RWPE1 (cell line): ENCODE measurements at regions not wholly inside any gene's neighbourhood (a gene's known extent, or its start where the extent isn't known, plus 50 kb on each side); places are given as distances from the start of the nearest gene placed in this dataset.
"Not testable (repeated sequence)": the region's sequence is repeated elsewhere in the genome, so short reads cannot be mapped to it uniquely, and the experiment has no call there.

Source experiments
- CTCF ChIA-PET: fragments of 350-600 bp; sonication (Branson Sonifier 250); formaldehyde crosslinking; extraction: SDS; loops from one replicate; lab custom pipeline; 2021; lab: Yijun Ruan, JAX
- POLR2A ChIA-PET: fragments of 400-600 bp; formaldehyde crosslinking; extraction: SDS; loops from one replicate; lab custom pipeline; 2020; ENCODE audit warnings: antibody characterized with exemption; ENCODE audit not compliant: low non-redundant PET; lab: Yijun Ruan, JAX
- DNase-seq: peaks from one replicate; pipeline ENCODE4 v3.0.0; 2012; ENCODE audit warnings: low spot score
- H3K27ac ChIP-seq: fragments of 450-650 bp; 2 replicates; pipeline ENCODE4 v1.5.1; 2017
- TF ChIP-seq, protein P1 (sequence below): fragments of 450-650 bp; conservative IDR thresholded peaks from 2 replicates; pipeline ENCODE4 v1.5.1; 2017; ENCODE audit warnings: low read depth, mild to moderate bottlenecking

GRCh38 chr4:79723507-79723906 is 315.5 kb upstream of the GK2 start:
- ChIA-PET CTCF (no interaction called here), POLR2A (no interaction called here)
- H3K27ac ChIP-seq = no peak overlapping the region
- no peak for DNase-seq
- TF ChIP-seq, protein P1, sequence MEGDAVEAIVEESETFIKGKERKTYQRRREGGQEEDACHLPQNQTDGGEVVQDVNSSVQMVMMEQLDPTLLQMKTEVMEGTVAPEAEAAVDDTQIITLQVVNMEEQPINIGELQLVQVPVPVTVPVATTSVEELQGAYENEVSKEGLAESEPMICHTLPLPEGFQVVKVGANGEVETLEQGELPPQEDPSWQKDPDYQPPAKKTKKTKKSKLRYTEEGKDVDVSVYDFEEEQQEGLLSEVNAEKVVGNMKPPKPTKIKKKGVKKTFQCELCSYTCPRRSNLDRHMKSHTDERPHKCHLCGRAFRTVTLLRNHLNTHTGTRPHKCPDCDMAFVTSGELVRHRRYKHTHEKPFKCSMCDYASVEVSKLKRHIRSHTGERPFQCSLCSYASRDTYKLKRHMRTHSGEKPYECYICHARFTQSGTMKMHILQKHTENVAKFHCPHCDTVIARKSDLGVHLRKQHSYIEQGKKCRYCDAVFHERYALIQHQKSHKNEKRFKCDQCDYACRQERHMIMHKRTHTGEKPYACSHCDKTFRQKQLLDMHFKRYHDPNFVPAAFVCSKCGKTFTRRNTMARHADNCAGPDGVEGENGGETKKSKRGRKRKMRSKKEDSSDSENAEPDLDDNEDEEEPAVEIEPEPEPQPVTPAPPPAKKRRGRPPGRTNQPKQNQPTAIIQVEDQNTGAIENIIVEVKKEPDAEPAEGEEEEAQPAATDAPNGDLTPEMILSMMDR = no peak

DNA sequence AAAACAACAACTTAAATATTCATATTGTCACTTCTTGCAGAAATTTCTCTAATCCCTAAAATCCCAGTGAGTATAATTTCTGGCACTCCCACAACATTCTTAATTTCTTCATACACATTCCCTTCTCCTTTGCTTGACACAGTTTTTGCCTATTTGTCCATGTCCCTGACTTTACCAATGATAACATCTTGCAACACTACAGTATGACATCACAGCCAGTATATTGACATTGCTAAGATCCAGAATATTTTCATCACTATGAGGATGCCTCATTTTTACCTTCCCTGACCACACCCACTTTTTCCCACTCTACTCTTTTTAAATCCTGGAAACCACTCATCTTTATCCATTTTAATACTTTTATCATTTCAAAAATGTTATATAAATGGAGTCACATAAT is 292.3 kb upstream of the GK2 start:
- no peak overlapping the region for H3K27ac ChIP-seq
- TF ChIP-seq, protein P1 = no peak
- ChIA-PET CTCF (no interaction called here), POLR2A (no interaction called here)
- DNase-seq = no peak

GRCh38 chr4:79697444-79697843 is 289.4 kb upstream of the GK2 start:
- H3K27ac ChIP-seq = no peak overlapping the region
- TF ChIP-seq, protein P1 = no peak
- ChIA-PET POLR2A (no interaction called here), CTCF (no interaction called here)
- no peak for DNase-seq

DNA sequence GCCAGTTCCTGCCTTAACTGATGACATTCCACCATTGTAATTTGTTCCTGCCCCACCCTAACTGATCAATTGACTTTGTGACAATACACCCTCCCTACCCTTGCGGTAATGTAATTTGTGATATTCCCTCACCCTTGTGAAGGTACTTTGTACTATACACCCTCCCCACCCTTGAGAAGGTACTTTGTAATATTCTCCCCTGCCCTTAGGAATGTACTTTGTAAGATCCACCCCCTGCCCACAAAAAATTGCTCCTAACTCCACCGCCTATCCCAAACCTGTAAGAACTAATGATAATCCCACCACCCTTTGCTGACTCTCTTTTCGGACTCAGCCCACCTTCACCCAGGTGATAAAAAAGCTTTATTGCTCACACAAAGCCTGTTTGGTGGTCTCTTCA is 288.5 kb upstream of the GK2 start:
- CTCF ChIA-PET, H3K27ac ChIP-seq, POLR2A ChIA-PET, DNase-seq: not testable (repeated sequence)

- CTCF ChIA-PET = interaction anchor here (0.5 kb wide), 1 partner anchor 79 kb away, joined by 3 read pairs; no protein-coding TSS in a partner anchor
These were observed 287.8 kb upstream of the GK2 start for GRCh38 chr4:79695848-79696247.

DNA sequence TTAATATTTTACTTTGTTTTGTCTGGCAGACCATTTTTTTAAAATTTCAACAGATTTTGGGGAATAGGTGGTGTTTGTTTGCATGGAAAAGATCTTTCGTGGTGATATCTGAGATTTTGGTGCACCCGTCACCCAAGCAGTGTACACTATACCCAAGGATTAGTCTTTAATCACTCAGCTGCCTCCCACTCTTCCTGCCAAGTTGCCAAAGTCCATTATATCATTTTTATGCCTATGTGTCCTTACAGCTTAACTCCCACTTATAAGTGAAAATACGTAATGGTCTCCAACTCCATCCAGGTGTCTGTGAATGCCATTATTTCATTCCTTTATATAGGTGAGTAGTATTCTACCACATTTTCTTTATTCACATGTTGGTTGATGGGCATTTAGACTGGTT is 281.7 kb upstream of the GK2 start:
- TF ChIP-seq, protein P1 = no peak
- POLR2A ChIA-PET = no interaction called here

More at GRCh38 chr4:79695848-79696247, 287.8 kb upstream of the GK2 start:
- TF ChIP-seq, protein P1 = no peak
- POLR2A ChIA-PET = no interaction called here
- H3K27ac ChIP-seq = no peak overlapping the region
- DNase-seq = no peak

DNA sequence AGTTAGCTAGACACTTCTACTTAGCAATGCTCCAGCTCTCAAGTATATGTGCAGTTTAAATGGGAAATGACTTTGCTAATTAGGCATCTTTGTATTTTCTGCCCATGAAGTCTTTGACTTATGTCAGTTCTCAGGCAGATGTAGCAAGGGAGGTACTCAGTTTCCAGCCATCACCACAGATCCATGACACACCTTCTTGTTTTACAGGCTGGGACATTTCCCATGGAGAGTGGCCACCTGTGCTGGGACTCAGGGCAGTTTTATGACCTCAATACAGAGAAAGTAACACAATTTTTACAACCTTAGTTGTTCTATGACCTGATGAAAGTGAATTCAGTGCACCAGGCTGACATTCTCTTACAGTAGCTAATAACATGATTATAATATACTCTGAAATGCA is 280.7 kb upstream of the GK2 start:
- DNase-seq = no peak
- ChIA-PET POLR2A (no interaction called here), CTCF (interaction anchor here (0.6 kb wide), 1 partner anchor 14 kb away, joined by 4 read pairs; no protein-coding TSS in a partner anchor)
- no peak overlapping the region for H3K27ac ChIP-seq
- TF ChIP-seq, protein P1 = no peak

More for the DNA sequence above, 281.7 kb upstream of the GK2 start:
- CTCF ChIA-PET = no interaction called here
- no peak for DNase-seq
- no peak overlapping the region for H3K27ac ChIP-seq
